Left kidney (tissue), 1 donor: ENCODE measurements at regions not wholly inside any gene's neighbourhood (a gene's known extent, or its start where the extent isn't known, plus 50 kb on each side); places are given as distances from the start of the nearest gene placed in this dataset.

Experiments used
- DNase-seq: peaks from one replicate; pipeline ENCODE4 v3.0.0-alpha.2; 2013

GRCh38 chr15:39426552-39427532 lies 154.0 kb upstream of the THBS1 start:
- no peak for DNase-seq

DNA sequence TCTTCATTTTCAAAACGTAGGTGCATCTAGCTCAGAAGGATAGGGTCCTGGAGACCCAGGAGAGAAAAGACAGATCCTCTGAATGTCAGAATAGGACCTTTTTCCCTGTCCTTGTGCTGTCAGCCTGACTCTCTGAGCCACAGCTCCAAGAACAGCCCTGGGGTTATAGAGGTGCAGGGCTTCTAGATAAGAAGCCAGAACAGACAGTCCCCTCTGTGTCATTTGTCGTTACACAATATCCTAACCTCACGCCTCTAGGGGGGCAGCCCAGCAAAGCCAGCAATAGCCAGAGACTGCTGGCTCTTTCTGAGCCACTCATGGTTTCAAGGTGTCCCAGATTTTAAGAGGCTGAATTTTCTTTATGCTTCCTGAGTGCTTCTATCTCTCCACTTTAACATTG lies 153.2 kb upstream of the THBS1 start:
- no peak for DNase-seq

- DNase-seq: no peak
These were observed 151.0 kb upstream of the THBS1 start for GRCh38 chr15:39429898-39430357.

DNA sequence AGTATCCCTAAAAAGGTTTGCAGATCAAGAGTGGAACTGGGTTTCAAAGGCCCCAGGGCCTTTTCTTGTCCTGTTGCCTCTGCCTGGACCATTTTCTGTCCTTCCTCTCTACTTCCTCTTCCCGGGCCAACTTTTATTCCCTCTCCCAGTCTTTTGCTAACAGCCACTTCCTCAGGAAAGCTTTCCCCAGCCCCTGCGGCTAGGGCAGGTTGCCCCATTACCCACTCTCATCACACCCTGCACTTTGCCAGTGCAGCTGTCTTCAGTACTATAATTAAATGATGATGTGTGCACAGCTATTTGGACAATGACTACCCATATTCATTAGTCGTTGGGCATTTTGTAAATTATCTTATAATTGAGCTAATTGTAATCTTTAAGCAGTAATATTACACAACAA lies 150.5 kb upstream of the THBS1 start:
- no peak for DNase-seq

- DNase-seq: no peak
These were observed 149.5 kb upstream of the THBS1 start for GRCh38 chr15:39431376-39431775.

- DNase-seq: no peak
These were observed 148.9 kb upstream of the THBS1 start for GRCh38 chr15:39432026-39432425.

DNA sequence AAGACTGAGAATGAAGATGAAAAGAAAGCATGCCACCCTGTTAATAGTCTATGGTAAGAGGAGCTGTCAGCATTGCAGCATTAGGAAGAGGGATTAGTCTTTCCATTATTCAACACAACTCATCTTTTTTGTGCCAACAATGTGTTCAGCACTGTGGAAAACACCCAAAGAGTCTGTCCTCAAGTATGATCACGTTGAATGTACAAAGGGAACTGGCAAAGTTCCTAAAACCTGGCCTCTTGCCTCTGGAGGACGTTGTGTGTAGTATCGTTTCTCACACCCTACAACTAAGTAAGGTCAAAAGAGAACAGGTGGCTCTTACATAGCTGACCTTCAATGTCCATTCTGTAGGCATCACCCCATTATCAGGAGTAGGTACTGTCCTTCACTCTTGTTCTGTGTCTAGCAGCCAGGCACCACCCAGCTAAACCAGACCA lies 147.9 kb upstream of the THBS1 start:
- no peak for DNase-seq

DNA sequence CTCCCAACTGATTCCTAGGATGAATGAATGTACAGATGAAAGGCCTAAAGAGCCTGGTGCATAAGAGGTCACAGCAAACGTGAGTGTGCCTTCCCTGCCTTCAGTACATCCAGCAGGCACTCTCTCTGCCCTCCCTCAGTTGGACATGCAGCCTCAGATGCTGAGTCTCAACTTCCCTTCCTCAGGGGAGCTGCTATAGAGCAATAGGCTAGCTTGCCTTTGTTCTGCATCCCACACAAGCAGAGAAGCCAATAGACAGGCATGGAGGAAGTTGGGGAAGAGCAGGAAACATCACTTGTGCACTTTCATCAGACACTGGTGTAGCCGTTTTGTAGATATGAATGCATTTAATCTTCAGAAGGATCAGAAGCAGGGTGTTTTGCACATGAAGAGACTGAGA lies 147.5 kb upstream of the THBS1 start:
- DNase-seq: no peak

GRCh38 chr15:39434163-39434562 lies 146.7 kb upstream of the THBS1 start:
- DNase-seq: peak; percentile 68

GRCh38 chr15:39434751-39435238 lies 146.1 kb upstream of the THBS1 start:
- peak; percentile 82 for DNase-seq

DNA sequence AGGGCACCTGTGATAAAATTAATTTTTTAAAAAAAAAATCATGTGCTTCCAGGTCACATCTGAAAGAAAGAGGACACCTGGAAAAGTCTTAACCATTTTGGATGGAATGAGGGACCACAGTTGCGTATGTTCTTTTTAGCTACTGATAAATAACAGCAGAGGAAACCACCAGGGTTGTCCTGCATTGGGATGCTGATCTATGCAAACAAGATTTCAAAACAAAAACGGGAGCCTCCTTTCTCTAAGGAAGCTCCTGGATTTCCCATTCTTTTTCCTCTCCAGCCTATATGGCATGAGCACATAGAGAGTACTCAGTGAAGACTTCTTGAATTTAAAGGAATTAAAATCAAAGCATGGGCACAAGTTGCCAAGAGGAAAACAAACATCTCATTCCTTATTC lies 145.6 kb upstream of the THBS1 start:
- no peak for DNase-seq

DNA sequence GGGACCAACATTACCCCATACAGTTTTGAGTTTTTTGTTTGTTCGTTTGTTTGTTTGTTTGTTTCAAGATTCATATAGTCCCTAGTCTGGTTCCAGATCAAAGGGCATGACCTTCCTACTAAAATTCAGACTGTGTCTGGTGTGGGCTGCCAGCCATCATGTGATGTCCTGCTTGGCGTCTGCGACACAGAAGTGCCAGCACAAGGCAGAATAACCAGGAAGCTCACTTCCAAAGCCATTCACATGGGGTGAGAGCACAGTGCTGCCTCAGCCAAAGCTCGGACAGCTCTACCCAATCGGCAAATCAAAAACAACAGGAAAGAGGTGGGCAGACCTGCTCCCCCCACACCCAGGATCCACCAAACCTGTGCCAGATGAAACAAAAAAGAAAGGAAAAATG lies 142.6 kb upstream of the THBS1 start:
- DNase-seq: no peak

GRCh38 chr15:39438799-39439592 lies 141.9 kb upstream of the THBS1 start:
- DNase-seq: no peak

GRCh38 chr15:39442898-39443297 lies 138.0 kb upstream of the THBS1 start:
- DNase-seq: no peak

DNA sequence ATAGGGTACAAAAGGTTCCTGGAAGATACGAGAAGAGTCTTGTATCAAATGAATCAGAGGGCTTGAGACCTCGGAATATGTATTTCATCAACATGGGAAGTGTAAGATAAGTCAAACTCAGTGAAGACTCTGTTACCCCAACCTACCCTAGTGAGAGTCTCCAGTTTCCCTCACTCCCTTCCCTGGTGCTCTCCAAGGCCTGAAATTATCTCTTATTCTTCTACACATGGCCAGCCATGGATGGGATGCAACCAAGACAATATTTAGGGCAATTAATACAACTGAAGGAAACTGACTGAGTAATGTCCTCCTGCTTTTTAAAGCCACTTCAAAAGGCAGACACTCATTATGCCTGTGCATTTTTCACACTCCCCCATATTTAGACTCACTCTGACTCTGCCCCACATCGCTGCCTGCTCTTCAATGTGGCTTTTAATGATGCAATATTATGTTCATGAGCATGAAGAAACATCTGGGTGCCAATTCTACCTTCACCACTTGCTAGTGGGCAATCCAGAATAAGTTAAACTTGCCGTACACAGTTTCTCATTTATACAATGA lies 137.1 kb upstream of the THBS1 start:
- no peak for DNase-seq

GRCh38 chr15:39444735-39445470 lies 136.0 kb upstream of the THBS1 start:
- DNase-seq: no peak

GRCh38 chr15:39445931-39446330 lies 134.9 kb upstream of the THBS1 start:
- no peak for DNase-seq

- DNase-seq: no peak
These were observed 133.5 kb upstream of the THBS1 start for GRCh38 chr15:39447346-39447745.

GRCh38 chr15:39447881-39448280 lies 133.0 kb upstream of the THBS1 start:
- no peak for DNase-seq

- DNase-seq: no peak
These were observed 132.5 kb upstream of the THBS1 start for GRCh38 chr15:39448409-39448808.

- no peak for DNase-seq
These were observed 129.7 kb upstream of the THBS1 start for GRCh38 chr15:39451121-39451688.
